Osteocyte (in vitro differentiated cells): ENCODE measurements at regions not wholly inside any gene's neighbourhood (a gene's known extent, or its start where the extent isn't known, plus 50 kb on each side); places are given as distances from the start of the nearest gene placed in this dataset.
A peak's percentile ranks its signal among the peaks of the same experiment; 100 is the strongest.

ENCODE experiments used
- DNase-seq: peaks from one replicate; pipeline ENCODE4 v3.0.0; 2021; ENCODE audit warnings: mixed read lengths; ENCODE audit not compliant: unreplicated experiment; ENCODE audit errors: extremely low spot score
- H3K27ac Mint-ChIP-seq: one replicate; pipeline ENCODE4 v1.8.0; 2021; ENCODE audit warnings: mild to moderate bottlenecking, mixed read lengths; ENCODE audit not compliant: unreplicated experiment
- H3K27me3 Mint-ChIP-seq: one replicate; pipeline ENCODE4 v1.8.0; 2021; ENCODE audit warnings: mixed read lengths; ENCODE audit not compliant: unreplicated experiment
- H3K36me3 Mint-ChIP-seq: one replicate; pipeline ENCODE4 v1.8.0; 2021; ENCODE audit warnings: mixed read lengths; ENCODE audit not compliant: unreplicated experiment
- H3K4me1 Mint-ChIP-seq: one replicate; pipeline ENCODE4 v1.8.0; 2021; ENCODE audit warnings: mixed read lengths; ENCODE audit not compliant: unreplicated experiment
- H3K4me3 Mint-ChIP-seq: one replicate; pipeline ENCODE4 v1.8.0; 2021; ENCODE audit warnings: mild to moderate bottlenecking, moderate library complexity, mixed read lengths; ENCODE audit not compliant: unreplicated experiment
- H3K9me3 Mint-ChIP-seq: one replicate; pipeline ENCODE4 v1.8.0; 2021; ENCODE audit warnings: mixed read lengths; ENCODE audit not compliant: unreplicated experiment
- TF ChIP-seq, protein P1 (sequence below): fragments of 200-600 bp; sonication (generic); IDR thresholded peaks from 2 replicates; pipeline ENCODE4 v1.5.0; 2021; ENCODE audit warnings: antibody characterized with exemption, mild to moderate bottlenecking, moderate library complexity

DNA sequence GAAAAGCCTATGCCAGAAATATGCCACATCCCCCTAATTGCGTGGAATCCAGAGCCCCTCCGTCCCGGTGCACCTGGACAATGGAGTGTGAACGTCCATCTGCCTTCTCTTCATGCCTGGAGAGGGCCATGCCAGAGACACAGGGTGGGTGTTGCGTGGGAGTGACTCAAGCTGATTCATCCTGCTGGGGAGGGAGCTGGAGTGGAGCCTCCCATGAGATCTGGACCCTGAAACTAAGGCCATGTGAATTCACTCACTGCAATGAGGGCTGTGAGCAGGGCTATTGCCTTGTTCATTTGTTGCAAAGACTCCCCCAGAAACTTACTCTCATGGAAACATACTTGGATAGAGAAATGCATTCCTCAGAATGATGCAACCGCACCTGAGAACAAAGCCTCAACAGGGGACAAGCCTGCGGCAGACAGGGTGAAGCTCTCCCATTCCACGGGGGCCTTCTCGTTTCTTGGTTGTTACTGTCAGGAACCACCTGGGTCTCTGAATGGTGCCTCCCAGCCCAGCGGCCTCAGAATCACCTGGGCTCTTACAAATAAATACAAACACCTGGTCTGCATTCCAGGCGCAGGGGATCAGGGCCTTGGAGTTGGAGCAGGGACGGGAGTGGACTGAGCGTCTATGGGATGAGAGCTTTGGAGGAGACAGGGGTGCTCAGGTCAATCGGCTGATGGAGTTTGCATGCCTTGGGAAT lies 1031.2 kb downstream of the BRD1 start:
- peak; percentile 42 for DNase-seq
- H3K9me3 Mint-ChIP-seq = peaks cover 4% of the 10 kb centered on the region
- H3K27me3 Mint-ChIP-seq = no peaks in the 10 kb centered on the region

DNA sequence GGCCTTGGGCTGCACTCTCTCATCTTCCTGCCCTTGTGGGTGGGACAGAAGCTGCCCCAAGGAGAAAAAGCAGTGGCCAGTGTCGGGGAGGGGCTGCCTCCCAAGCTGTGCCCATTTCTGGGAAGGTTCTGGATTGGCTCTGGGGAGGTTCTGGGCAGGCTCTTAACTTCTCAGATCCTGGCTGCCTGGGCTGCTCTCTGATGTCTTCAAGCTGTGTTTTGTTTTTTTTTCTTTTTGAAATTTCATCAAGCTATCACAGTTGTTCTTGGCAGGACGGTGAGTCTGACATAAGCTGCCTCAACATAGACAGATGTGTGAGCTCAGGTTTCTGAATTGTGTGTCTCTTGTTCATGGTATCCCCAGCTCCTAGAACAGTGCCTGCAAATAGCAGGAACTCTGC lies 1032.0 kb downstream of the BRD1 start:
- peaks cover 4% of the 10 kb centered on the region for H3K9me3 Mint-ChIP-seq
- TF ChIP-seq, protein P1, sequence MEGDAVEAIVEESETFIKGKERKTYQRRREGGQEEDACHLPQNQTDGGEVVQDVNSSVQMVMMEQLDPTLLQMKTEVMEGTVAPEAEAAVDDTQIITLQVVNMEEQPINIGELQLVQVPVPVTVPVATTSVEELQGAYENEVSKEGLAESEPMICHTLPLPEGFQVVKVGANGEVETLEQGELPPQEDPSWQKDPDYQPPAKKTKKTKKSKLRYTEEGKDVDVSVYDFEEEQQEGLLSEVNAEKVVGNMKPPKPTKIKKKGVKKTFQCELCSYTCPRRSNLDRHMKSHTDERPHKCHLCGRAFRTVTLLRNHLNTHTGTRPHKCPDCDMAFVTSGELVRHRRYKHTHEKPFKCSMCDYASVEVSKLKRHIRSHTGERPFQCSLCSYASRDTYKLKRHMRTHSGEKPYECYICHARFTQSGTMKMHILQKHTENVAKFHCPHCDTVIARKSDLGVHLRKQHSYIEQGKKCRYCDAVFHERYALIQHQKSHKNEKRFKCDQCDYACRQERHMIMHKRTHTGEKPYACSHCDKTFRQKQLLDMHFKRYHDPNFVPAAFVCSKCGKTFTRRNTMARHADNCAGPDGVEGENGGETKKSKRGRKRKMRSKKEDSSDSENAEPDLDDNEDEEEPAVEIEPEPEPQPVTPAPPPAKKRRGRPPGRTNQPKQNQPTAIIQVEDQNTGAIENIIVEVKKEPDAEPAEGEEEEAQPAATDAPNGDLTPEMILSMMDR = no peak
- H3K4me1 Mint-ChIP-seq = peaks cover 3% of the 10 kb centered on the region

More for the DNA sequence above, 1031.2 kb downstream of the BRD1 start:
- TF ChIP-seq, protein P1 = no peak
- Mint-ChIP-seq H3K27ac (no peak overlapping the region), H3K4me3 (no peak overlapping the region), H3K4me1 (peaks cover 3% of the 10 kb centered on the region), H3K36me3 (no peaks in the 10 kb centered on the region)

DNA sequence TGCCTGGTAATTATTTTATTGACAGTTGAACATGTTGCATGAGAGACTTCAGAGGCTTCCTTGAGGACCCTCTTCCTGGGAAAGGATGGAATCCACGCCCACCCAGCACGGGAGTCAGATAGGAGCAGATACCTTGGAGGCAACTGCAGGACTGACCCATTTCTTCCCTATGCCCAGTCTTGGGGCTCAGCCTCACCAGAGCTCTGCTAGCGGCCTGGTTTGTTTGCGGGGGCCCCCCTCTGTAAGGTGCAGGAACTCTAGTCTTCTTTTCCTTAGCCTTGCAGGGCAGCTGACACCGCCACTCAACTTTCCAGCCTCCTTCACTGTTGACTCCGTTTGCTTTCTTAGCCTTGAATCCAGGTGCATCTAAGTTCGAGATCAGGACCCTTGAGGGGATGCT lies 1032.8 kb downstream of the BRD1 start:
- Mint-ChIP-seq H3K4me1 (peaks cover 3% of the 10 kb centered on the region), H3K9me3 (peaks cover 4% of the 10 kb centered on the region), H3K27ac (no peak overlapping the region), H3K4me3 (no peak overlapping the region), H3K36me3 (no peaks in the 10 kb centered on the region), H3K27me3 (no peaks in the 10 kb centered on the region)
- peak; percentile 54 for DNase-seq
- TF ChIP-seq, protein P1 = no peak

More for the DNA sequence above, 1032.0 kb downstream of the BRD1 start:
- Mint-ChIP-seq H3K36me3 (no peaks in the 10 kb centered on the region), H3K27ac (no peak overlapping the region), H3K4me3 (no peak overlapping the region), H3K27me3 (no peaks in the 10 kb centered on the region)
- DNase-seq = peak; percentile 32

DNA sequence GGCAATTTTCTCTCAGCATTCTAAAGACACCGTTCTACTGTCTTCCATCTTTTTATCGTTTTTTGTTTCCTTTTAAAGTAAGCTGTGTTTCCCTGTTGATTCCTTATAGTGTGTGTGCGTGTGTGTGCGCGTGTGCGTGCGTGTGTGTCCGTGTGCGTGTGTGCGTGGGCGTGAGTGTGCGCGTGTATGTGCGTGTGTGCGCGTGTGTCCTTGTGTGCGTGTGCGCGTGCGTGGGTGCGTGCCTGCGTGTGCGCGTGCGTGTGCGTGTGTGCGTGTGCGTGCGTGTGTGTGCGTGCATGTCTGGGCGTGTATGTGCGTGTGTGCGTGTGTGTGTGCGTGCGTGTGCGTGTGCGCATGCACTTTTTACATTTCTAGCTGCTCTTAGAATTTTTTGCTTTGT lies 1033.7 kb downstream of the BRD1 start:
- TF ChIP-seq, protein P1 = no peak
- Mint-ChIP-seq H3K4me1 (peaks cover 3% of the 10 kb centered on the region), H3K27me3 (no peaks in the 10 kb centered on the region), H3K36me3 (no peaks in the 10 kb centered on the region), H3K4me3 (no peak overlapping the region), H3K27ac (no peak overlapping the region), H3K9me3 (peaks cover 4% of the 10 kb centered on the region)
- DNase-seq = peak; percentile 1

DNA sequence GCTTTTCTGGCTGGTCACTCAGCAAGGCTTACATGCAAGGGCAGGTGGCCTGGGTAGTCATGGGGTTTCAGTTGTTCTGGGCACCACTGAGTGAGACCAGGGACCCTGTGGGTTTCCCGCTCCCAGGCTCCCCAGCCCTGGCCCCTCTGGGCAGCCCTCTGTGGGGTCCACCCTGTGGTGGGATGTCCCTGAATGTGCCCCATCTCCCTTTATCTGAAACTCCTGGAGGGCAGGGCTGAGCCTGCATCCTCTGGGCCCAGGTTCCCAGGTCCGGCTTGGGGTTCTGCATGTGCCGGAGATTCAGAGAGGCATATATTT lies 1041.0 kb downstream of the BRD1 start:
- Mint-ChIP-seq H3K4me3 (no peak overlapping the region), H3K4me1 (no peaks in the 10 kb centered on the region), H3K27me3 (no peaks in the 10 kb centered on the region), H3K36me3 (no peaks in the 10 kb centered on the region), H3K27ac (no peak overlapping the region), H3K9me3 (no peaks in the 10 kb centered on the region)
- DNase-seq = peak; percentile 74
- TF ChIP-seq, protein P1 = no peak
